ENCODE measurements at regions not wholly inside any gene's neighbourhood (a gene's known extent, or its start where the extent isn't known, plus 50 kb on each side); places are given as distances from the start of the nearest gene placed in this dataset.

- no peak for TF ChIP-seq CTCF (conservative IDR thresholded peaks at IDR 0.05; ENCODE audit: low read depth, low read length)
- H3K4me3 ChIP-seq (ENCODE audit: low read length) = no peak overlapping the region
- no peak for DNase-seq (ENCODE audit: low read depth)
These were observed 173.3 kb upstream of the WWC1 start for GRCh38 chr5:168118042-168118668.

GRCh38 chr5:168120401-168121137 lies 170.9 kb upstream of the WWC1 start:
- H3K4me3 ChIP-seq (ENCODE audit: low read length) = no peak overlapping the region
- no peak for DNase-seq (ENCODE audit: low read depth)
- no peak for TF ChIP-seq CTCF (conservative IDR thresholded peaks at IDR 0.05; ENCODE audit: low read depth, low read length)

GRCh38 chr5:168121138-168121494 lies 170.3 kb upstream of the WWC1 start:
- no peak for TF ChIP-seq CTCF (conservative IDR thresholded peaks at IDR 0.05; ENCODE audit: low read depth, low read length)

GRCh38 chr5:168123631-168124528 lies 167.6 kb upstream of the WWC1 start:
- TF ChIP-seq CTCF (conservative IDR thresholded peaks at IDR 0.05; ENCODE audit: low read depth, low read length) = no peak
- no peak for DNase-seq (ENCODE audit: low read depth)

More at GRCh38 chr5:168121138-168121494, 170.3 kb upstream of the WWC1 start:
- DNase-seq (ENCODE audit: low read depth) = no peak
- no peak overlapping the region for H3K4me3 ChIP-seq (ENCODE audit: low read length)

GRCh38 chr5:168125445-168126199 lies 165.8 kb upstream of the WWC1 start:
- H3K4me3 ChIP-seq (ENCODE audit: low read length) = no peak overlapping the region
- DNase-seq (ENCODE audit: low read depth) = no peak
- TF ChIP-seq CTCF (conservative IDR thresholded peaks at IDR 0.05; ENCODE audit: low read depth, low read length) = no peak

More at GRCh38 chr5:168123631-168124528, 167.6 kb upstream of the WWC1 start:
- no peak overlapping the region for H3K4me3 ChIP-seq (ENCODE audit: low read length)

GRCh38 chr5:168126606-168127005 lies 164.8 kb upstream of the WWC1 start:
- H3K4me3 ChIP-seq (ENCODE audit: low read length) = no peak overlapping the region
- no peak for DNase-seq (ENCODE audit: low read depth)
- no peak for TF ChIP-seq CTCF (conservative IDR thresholded peaks at IDR 0.05; ENCODE audit: low read depth, low read length)
